A549 (cell line): ENCODE measurements at regions not wholly inside any gene's neighbourhood (a gene's known extent, or its start where the extent isn't known, plus 50 kb on each side); places are given as distances from the start of the nearest gene placed in this dataset.

ENCODE experiments used
- ATAC-seq, 2 experiments: fragments of 200-7000 bp in 1 of 2; fragments of >200 bp in 1 of 2; cut with Nextera tagmentation in 1 of 2; cut with Tn5 transposase in 1 of 2; 3 replicates each; pipeline versions ENCODE4 v1.8.0 to v1.9.1; 2018 to 2020; ENCODE audit warnings: mild to moderate bottlenecking in 1 of 2, moderate library complexity in 1 of 2
- CTCF ChIA-PET: fragments of 300-600 bp; sonication (Branson Sonifier 250); formaldehyde crosslinking; extraction: SDS; loops from one replicate; lab custom pipeline; 2021; ENCODE audit warnings: antibody characterized with exemption, inconsistent platforms; lab: Yijun Ruan, JAX
- POLR2A ChIA-PET: fragments of 350-600 bp; formaldehyde crosslinking; extraction: SDS; loops from one replicate; lab custom pipeline; 2021; ENCODE audit warnings: antibody characterized with exemption, inconsistent platforms; lab: Yijun Ruan, JAX
- DNase-seq, 2 experiments: peaks; one replicate each; pipeline versions ENCODE4 v3.0.0 to v3.0.0-alpha.2; 2011 to 2016; ENCODE audit warnings: low read depth in 1 of 2, low spot score in 1 of 2
- FAIRE-seq: peaks from 2 replicates; lab custom pipeline; 2011; peaks lifted over from hg19 to GRCh38; lab: Jason Lieb, UNC
- H3K27ac ChIP-seq, 2 experiments: fragments of >200 bp; sonication (Bioruptor Twin); formaldehyde crosslinking; 3 replicates each; pipeline ENCODE4 v1.5.1; 2016 to 2017
- H3K4me1 ChIP-seq: fragments of >200 bp; sonication (Bioruptor Twin); formaldehyde crosslinking; 3 replicates; pipeline ENCODE4 v1.6.1; 2016
- H3K4me2 ChIP-seq: fragments of >200 bp; sonication (Bioruptor Twin); formaldehyde crosslinking; 3 replicates; pipeline ENCODE4 v1.6.1; 2016
- H3K4me3 ChIP-seq: fragments of >200 bp; sonication (Bioruptor Twin); formaldehyde crosslinking; 3 replicates; pipeline ENCODE4 v1.5.1; 2016
- H3K9me3 ChIP-seq: fragments of >200 bp; sonication (Bioruptor Twin); formaldehyde crosslinking; 3 replicates; pipeline ENCODE4 v1.6.1; 2016
- CBX2 ChIP-seq: fragments of 200-600 bp; sonication (generic); IDR thresholded peaks from 2 replicates; pipeline ENCODE4 v1.6.1; 2016; ENCODE audit warnings: low read depth, mild to moderate bottlenecking, borderline replicate concordance
- CEBPB ChIP-seq, 2 experiments: fragments of >200 bp in 1 of 2; sonication (Bioruptor Twin) in 1 of 2; formaldehyde crosslinking in 1 of 2; IDR thresholded peaks; 2 replicates each; pipeline ENCODE4 v1.6.1; 2012 to 2016
- CHD2 ChIP-seq: fragments of 150-350 bp; IDR thresholded peaks from 2 replicates; pipeline ENCODE4 v1.6.1; 2014; ENCODE audit warnings: low read length; ENCODE audit not compliant: partially characterized antibody
- CHD4 ChIP-seq: fragments of 200-600 bp; sonication (generic); IDR thresholded peaks from 2 replicates; pipeline ENCODE4 v1.6.1; 2016; ENCODE audit warnings: antibody characterized with exemption, mild to moderate bottlenecking, borderline replicate concordance
- EHF ChIP-seq: fragments of 250-450 bp; sonication (Bioruptor Pico); IDR thresholded peaks from 2 replicates; pipeline ENCODE4 v1.5.0; 2020; ENCODE audit warnings: mild to moderate bottlenecking
- ESRRA ChIP-seq: fragments of 150-350 bp; IDR thresholded peaks from 2 replicates; pipeline ENCODE4 v1.6.1; 2014; ENCODE audit warnings: mild to moderate bottlenecking, low read length, borderline replicate concordance
- FOSL2 ChIP-seq, 2 experiments: fragments of 450-650 bp in 1 of 2; fragments of >200 bp in 1 of 2; sonication (Bioruptor Twin) in 1 of 2; formaldehyde crosslinking; IDR thresholded peaks; 2 replicates each; pipeline versions ENCODE4 v1.5.0 to v1.6.1; 2016 to 2020; ENCODE audit warnings: mild to moderate bottlenecking in 1 of 2, moderate library complexity in 1 of 2
- HDAC2 ChIP-seq: fragments of 200-600 bp; sonication (generic); IDR thresholded peaks from 2 replicates; pipeline ENCODE4 v1.6.1; 2016
- HES2 ChIP-seq: fragments of >200 bp; sonication (Bioruptor Twin); formaldehyde crosslinking; IDR thresholded peaks from 2 replicates; pipeline ENCODE4 v1.6.1; 2016
- HEYL ChIP-seq: fragments of 250-450 bp; sonication (Bioruptor Pico); IDR thresholded peaks from 2 replicates; pipeline ENCODE4 v1.8.0; 2021; ENCODE audit warnings: mild to moderate bottlenecking, moderate library complexity
- HMGXB4 ChIP-seq: fragments of 250-450 bp; sonication (Bioruptor Pico); IDR thresholded peaks from 2 replicates; pipeline ENCODE4 v1.5.0; 2021; ENCODE audit warnings: mild to moderate bottlenecking, moderate library complexity, borderline replicate concordance
- HOXA7 ChIP-seq: fragments of 250-450 bp; sonication (Bioruptor Pico); IDR thresholded peaks from 2 replicates; pipeline ENCODE4 v1.5.0; 2020; ENCODE audit warnings: mild to moderate bottlenecking, moderate library complexity
- JUN ChIP-seq, 2 experiments: fragments of >200 bp; sonication (Bioruptor Twin); formaldehyde crosslinking; IDR thresholded peaks; 2 replicates in 1 of 2; 3 replicates in 1 of 2; pipeline ENCODE4 v1.6.1; 2016 to 2017
- KDM1A ChIP-seq: fragments of 200-600 bp; sonication (generic); IDR thresholded peaks from 2 replicates; pipeline ENCODE4 v1.6.1; 2016; ENCODE audit warnings: low read depth, mild to moderate bottlenecking
- MAFK ChIP-seq: fragments of 450-650 bp; IDR thresholded peaks from 2 replicates; pipeline ENCODE4 v1.6.1; 2014; ENCODE audit not compliant: partially characterized antibody
- MAZ ChIP-seq: fragments of 150-350 bp; IDR thresholded peaks from 2 replicates; pipeline ENCODE4 v1.6.1; 2014; ENCODE audit warnings: antibody characterized with exemption, low read depth, low read length, borderline replicate concordance
- NR3C1 ChIP-seq: fragments of >200 bp; sonication (Bioruptor Twin); formaldehyde crosslinking; IDR thresholded peaks from 3 replicates; pipeline ENCODE4 v1.6.1; 2017
- PBX3 ChIP-seq: IDR thresholded peaks from 2 replicates; pipeline ENCODE4 v1.6.1; 2012
- RAD21 ChIP-seq, 2 experiments: fragments of >200 bp in 1 of 2; sonication (Bioruptor Twin) in 1 of 2; formaldehyde crosslinking in 1 of 2; IDR thresholded peaks in 1 of 2; conservative IDR thresholded peaks in 1 of 2; 2 replicates in 1 of 2; 3 replicates in 1 of 2; pipeline ENCODE4 v1.6.1; 2012 to 2018; ENCODE audit warnings: inconsistent platforms in 1 of 2
- RARB ChIP-seq: fragments of 250-450 bp; sonication (Bioruptor Pico); IDR thresholded peaks from 2 replicates; pipeline ENCODE4 v1.8.0; 2021; ENCODE audit warnings: mild to moderate bottlenecking, moderate library complexity
- TFCP2L1 ChIP-seq: fragments of 250-450 bp; sonication (Bioruptor Pico); IDR thresholded peaks from 2 replicates; pipeline ENCODE4 v1.5.0; 2021; ENCODE audit warnings: mild to moderate bottlenecking
- ZC3H11A ChIP-seq: fragments of 450-650 bp; IDR thresholded peaks from 2 replicates; pipeline ENCODE4 v1.6.1; 2014; ENCODE audit warnings: antibody characterized with exemption, mild to moderate bottlenecking
- ZNF302 ChIP-seq: fragments of 250-450 bp; sonication (Bioruptor Pico); IDR thresholded peaks from 2 replicates; pipeline ENCODE4 v1.9.0; 2021; ENCODE audit warnings: inconsistent platforms, mild to moderate bottlenecking, moderate library complexity
- ZSCAN20 ChIP-seq: fragments of 250-450 bp; sonication (Bioruptor Pico); IDR thresholded peaks from 2 replicates; pipeline ENCODE4 v1.8.0; 2022; ENCODE audit warnings: mild to moderate bottlenecking, moderate library complexity
- WGBS: methylation state at CpG from one replicate; pipeline ENCODE4 v1.1.6; 2017; ENCODE audit errors: missing lambda C conversion rate; 5-methylcytosine and 5-hydroxymethylcytosine counted together

GRCh38 chr11:19453651-19454257 is 213.0 kb upstream of the E2F8 start:
- Histone ChIP-seq H3K4me3 (no peak overlapping the region), H3K9me3 (no peaks in the 10 kb centered on the region)
- no peak for FAIRE-seq
- TF ChIP-seq HDAC2 (no peak), ESRRA (no peak), ZSCAN20 (CRISPR knock-in tag) (no peak), CHD4 (no peak), EHF (no peak), CEBPB (IDR thresholded peaks at IDR 0.05) (no peak), ZNF302 (CRISPR knock-in tag) (no peak), JUN (IDR thresholded peaks at IDR 0.05) (no peak), FOSL2 (IDR thresholded peaks at IDR 0.05) (no peak), FOSL2 (CRISPR knock-in tag; IDR thresholded peaks at IDR 0.05) (no peak), HES2 (no peak), NR3C1 (no peak), TFCP2L1 (CRISPR knock-in tag) (no peak)
- TF ChIP-seq, all 56 proteins: peak for 0
- no peak overlapping the region for H3K4me2 ChIP-seq
- no peaks in the 10 kb centered on the region for H3K4me1 ChIP-seq
- ChIA-PET CTCF (no interaction called here), POLR2A (no interaction called here)
- DNase-seq (peak in 1 of 2 experiments; percentile 13), ATAC-seq (peak in 1 of 2 experiments; percentile 39; a peak in 1 of 6 replicates)
- 76% methylated on average over 9 of the region's 9 CpGs for WGBS
- H3K27ac ChIP-seq: no peak overlapping the region

- ChIA-PET CTCF (interaction anchor here (1.1 kb wide), 1 partner anchor 8 kb away, joined by 3 read pairs; no protein-coding TSS in a partner anchor), POLR2A (no interaction called here)
- TF ChIP-seq MAZ (no peak), CBX2 (no peak), CEBPB (IDR thresholded peaks at IDR 0.05) (no peak), ZC3H11A (no peak), CHD4 (no peak), HEYL (CRISPR knock-in tag) (no peak), CHD2 (no peak), HMGXB4 (no peak), RARB (CRISPR knock-in tag) (no peak), RAD21 (conservative IDR thresholded peaks at IDR 0.05 in 1 of 2, IDR thresholded peaks at IDR 0.05 in 1 of 2) (no peak), HOXA7 (CRISPR knock-in tag) (no peak), KDM1A (no peak), PBX3 (no peak), MAFK (no peak)
- H3K9me3 ChIP-seq: no peaks in the 10 kb centered on the region
- no peak overlapping the region for H3K27ac ChIP-seq
- no peak for FAIRE-seq
- no peaks in the 10 kb centered on the region for H3K4me1 ChIP-seq
- H3K4me2 ChIP-seq: no peak overlapping the region
- no peak for ATAC-seq
- no peak overlapping the region for H3K4me3 ChIP-seq
- DNase-seq: no peak
Measured at GRCh38 chr11:19451609-19452008, 210.9 kb upstream of the E2F8 start.
